ENCODE measurements at regions not wholly inside any gene's neighbourhood (a gene's known extent, or its start where the extent isn't known, plus 50 kb on each side); places are given as distances from the start of the nearest gene placed in this dataset.

DNA sequence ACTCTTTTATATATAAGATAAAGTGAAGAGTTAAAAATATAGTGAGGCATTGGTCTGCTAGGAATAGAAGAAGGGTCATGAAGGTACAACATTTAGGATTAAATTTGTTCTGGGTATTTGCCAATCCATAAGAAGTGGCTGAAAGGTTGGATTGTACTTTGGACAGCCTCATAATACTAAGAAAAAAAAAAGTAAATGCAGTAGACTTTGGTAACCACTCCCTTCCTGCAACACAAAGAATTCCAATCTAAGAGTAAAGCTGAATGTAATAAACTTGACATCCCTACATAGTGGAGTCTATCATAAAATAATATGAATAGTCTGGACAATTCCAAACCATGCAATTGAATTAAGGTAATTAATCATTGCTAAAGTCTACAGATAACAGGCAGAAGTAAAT, 2294.4 kb downstream of the LRRC4C start:
- H3K4me1 ChIP-seq (replicated peaks) = no peaks in the 10 kb centered on the region
- DNase-seq (ENCODE audit: low read depth in 1 of 2, low spot score in 2 of 2) = no peak
- no peak overlapping the region for H3K27ac ChIP-seq

DNA sequence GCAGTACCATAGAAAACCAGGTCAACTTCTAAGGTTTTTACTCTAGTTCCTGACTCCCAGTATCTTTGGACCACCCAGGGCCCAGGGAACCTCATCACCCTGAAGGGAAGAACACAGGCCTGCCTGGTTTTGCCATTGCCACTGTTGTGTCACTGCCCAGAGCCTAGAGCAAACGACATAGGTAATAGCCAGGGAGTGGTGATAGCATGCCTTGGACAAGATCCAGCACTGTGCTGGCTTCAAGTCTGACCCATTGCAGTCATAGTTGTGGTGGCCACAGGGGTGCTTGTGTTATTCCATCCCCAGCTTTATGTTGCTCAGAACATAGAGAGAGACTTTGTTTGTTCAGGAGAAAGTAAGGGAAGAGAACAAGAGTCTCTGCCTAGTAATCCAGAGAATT, 2310.2 kb downstream of the LRRC4C start:
- DNase-seq (ENCODE audit: low read depth in 1 of 2, low spot score in 2 of 2) = no peak
- H3K27ac ChIP-seq = no peak overlapping the region
- no peak overlapping the region for H3K4me3 ChIP-seq
- no peaks in the 10 kb centered on the region for H3K27me3 ChIP-seq (replicated peaks)
- no peaks in the 10 kb centered on the region for H3K4me1 ChIP-seq (replicated peaks)
- H3K9me3 ChIP-seq (replicated peaks) = no peaks in the 10 kb centered on the region; the same call in 1 of the 2 replicates
- no peaks in the 10 kb centered on the region for H3K36me3 ChIP-seq

More for the DNA sequence above, 2294.4 kb downstream of the LRRC4C start:
- no peaks in the 10 kb centered on the region for H3K36me3 ChIP-seq
- no peaks in the 10 kb centered on the region for H3K9me3 ChIP-seq (replicated peaks)
- no peaks in the 10 kb centered on the region for H3K27me3 ChIP-seq (replicated peaks)
- no peak overlapping the region for H3K4me3 ChIP-seq

DNA sequence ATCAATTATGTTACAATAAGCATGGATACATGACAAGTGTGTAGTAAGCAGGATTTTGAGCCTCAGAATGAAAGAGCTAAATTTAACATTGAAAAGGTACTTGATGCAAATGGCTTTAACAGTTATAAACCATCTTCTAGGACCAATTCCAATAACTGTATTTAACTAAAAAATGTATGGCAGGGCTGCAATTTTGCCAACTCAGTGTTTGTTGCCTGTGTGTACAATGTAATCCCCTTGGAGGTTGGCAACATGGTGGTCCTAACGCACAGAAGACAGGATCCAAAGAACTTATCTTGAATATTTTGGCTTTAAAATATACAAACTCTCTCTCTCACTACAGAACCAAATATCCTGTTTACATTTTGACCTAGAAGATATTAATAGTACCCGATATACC, 2314.1 kb downstream of the LRRC4C start:
- no peaks in the 10 kb centered on the region for H3K36me3 ChIP-seq
- no peak overlapping the region for H3K27ac ChIP-seq
- H3K27me3 ChIP-seq (replicated peaks) = no peaks in the 10 kb centered on the region
- no peaks in the 10 kb centered on the region; the same call in 1 of the 2 replicates for H3K9me3 ChIP-seq (replicated peaks)
- no peak for DNase-seq (ENCODE audit: low read depth in 1 of 2, low spot score in 2 of 2)
- no peaks in the 10 kb centered on the region for H3K4me1 ChIP-seq (replicated peaks)
- H3K4me3 ChIP-seq = no peak overlapping the region

DNA sequence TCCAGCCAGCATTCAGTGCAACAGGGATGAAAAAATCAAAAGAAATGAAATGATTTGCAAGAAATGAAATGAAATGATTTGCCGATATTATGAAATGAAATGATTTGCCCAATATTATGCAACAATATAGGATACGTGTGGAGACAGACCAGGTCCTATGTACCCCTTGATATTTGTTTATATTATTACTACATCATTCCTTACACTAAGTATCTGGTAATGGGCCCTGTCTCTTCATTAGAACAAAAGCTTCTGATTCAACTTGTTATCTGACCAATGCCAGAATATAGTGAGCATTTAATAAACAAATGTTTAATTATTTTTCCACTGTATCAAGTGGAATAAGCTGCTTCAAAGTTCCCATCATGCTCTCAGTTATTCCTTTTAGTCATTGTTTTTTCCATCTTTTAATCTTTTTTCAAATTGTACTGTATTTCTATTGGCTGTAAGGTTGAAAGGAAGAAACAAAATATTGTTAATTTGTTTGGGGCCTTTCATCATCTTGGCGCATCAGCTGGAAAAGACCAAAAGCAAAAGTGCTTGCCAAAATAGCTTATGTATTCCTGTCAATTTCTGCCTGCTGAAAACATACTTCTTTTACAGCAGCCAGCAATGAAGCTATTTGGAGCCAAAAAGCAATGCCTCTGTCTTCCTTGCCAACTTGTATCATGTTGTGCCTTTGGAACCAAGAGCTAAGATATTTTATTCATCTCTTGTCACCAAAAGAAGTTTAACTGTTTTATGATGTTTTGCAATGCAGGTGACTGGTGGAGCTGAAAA, 2314.9 kb downstream of the LRRC4C start:
- Histone ChIP-seq H3K4me1 (replicated peaks) (no peaks in the 10 kb centered on the region), H3K27me3 (replicated peaks) (no peaks in the 10 kb centered on the region), H3K4me3 (no peak overlapping the region), H3K9me3 (replicated peaks) (no peaks in the 10 kb centered on the region; the same call in 1 of the 2 replicates), H3K36me3 (no peaks in the 10 kb centered on the region), H3K27ac (no peak overlapping the region)
- no peak for DNase-seq (ENCODE audit: low read depth in 1 of 2, low spot score in 2 of 2)

DNA sequence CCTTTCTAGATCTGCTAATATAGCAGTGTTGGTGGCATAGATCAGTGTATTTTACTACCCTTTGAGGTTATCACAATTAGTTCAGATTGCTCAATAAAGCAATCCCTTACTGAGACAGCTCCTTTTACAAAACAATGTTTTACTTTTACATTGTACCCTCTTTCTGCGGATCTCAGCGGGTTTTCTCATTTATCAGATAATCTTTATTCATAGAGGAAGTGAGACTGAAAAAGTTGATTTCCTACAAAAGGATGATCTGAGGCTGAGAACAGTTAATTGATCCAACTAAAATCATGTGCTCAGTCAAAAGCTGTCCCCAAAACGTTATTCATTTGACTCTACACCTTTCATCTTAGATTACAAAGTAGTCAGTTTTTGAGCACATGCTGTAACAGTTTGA, 2319.9 kb downstream of the LRRC4C start:
- no peaks in the 10 kb centered on the region for H3K9me3 ChIP-seq (replicated peaks)
- no peaks in the 10 kb centered on the region for H3K36me3 ChIP-seq
- no peaks in the 10 kb centered on the region for H3K4me1 ChIP-seq (replicated peaks)
- H3K4me3 ChIP-seq = no peak overlapping the region
- no peaks in the 10 kb centered on the region for H3K27me3 ChIP-seq (replicated peaks)
- no peak for DNase-seq (ENCODE audit: low read depth in 1 of 2, low spot score in 2 of 2)
- no peak overlapping the region for H3K27ac ChIP-seq

DNA sequence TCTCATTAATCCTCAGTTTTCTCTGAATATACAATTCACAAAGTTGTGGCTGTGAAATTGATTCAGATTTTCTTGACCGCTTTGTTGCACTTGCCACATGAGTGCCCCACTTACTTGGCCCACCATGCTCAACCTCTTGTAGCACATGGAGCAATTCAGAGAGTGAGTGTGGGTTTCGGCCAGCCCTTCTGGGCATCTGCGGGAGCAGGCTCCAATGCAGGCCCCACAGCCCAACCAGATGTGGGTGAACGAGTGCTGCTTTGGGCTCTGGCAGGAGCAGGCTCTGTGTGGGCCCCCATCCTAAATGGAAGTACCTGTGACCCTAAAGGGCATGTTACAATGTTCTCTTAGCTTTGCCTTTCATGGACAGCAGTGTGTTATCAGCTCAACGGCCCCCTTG, 2338.6 kb downstream of the LRRC4C start:
- no peaks in the 10 kb centered on the region for H3K36me3 ChIP-seq
- H3K4me1 ChIP-seq (replicated peaks) = no peaks in the 10 kb centered on the region
- H3K27ac ChIP-seq = no peak overlapping the region
- no peaks in the 10 kb centered on the region for H3K9me3 ChIP-seq (replicated peaks)
- no peaks in the 10 kb centered on the region for H3K27me3 ChIP-seq (replicated peaks)
- DNase-seq (ENCODE audit: low read depth in 1 of 2, low spot score in 2 of 2) = no peak
- no peak overlapping the region for H3K4me3 ChIP-seq

DNA sequence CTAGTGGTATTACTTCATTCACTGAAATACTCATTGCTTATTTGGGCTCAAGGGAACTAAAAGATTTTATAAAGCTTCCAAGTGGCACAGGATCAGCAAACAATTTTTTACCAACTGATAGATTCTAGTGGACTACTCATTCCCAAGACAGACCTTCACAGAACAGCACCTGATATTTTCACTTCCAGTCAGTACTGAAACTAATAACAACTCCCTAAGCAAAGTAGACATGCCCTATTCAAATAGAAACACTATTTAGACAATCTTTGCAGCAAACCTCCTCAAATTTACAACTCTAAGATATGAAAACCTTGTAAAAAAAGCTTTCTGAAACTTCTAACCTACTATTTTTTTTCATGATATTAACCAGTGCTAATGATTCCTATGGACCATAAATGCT, 2345.8 kb downstream of the LRRC4C start:
- Histone ChIP-seq H3K27me3 (replicated peaks) (no peaks in the 10 kb centered on the region), H3K36me3 (no peaks in the 10 kb centered on the region), H3K9me3 (replicated peaks) (0 out of 2 replicates have a peak, but pooled peaks cover 8% of the 10 kb centered on the region), H3K27ac (no peak overlapping the region), H3K4me1 (replicated peaks) (no peaks in the 10 kb centered on the region), H3K4me3 (no peak overlapping the region)
- no peak for DNase-seq (ENCODE audit: low read depth in 1 of 2, low spot score in 2 of 2)

DNA sequence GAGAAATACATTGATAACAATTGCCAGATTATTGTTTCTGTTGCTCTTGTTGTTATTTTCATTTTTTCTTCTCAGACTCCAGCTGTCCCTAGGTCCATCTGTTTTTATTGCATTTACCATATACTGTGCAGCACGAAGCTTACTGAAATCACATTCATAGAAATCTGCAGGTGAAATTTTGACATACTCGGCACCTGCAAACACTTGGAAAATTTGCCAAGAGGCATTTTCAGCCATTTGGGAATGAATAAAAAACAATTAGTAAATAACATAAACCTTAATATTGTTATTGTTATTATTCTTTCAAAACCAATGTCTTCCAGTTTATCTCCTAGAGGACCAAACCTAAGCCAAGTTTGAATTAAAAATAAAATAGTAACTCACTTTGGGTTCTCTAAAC, 2357.2 kb downstream of the LRRC4C start:
- no peaks in the 10 kb centered on the region for H3K4me1 ChIP-seq (replicated peaks)
- no peak for DNase-seq (ENCODE audit: low read depth in 1 of 2, low spot score in 2 of 2)
- H3K9me3 ChIP-seq (replicated peaks) = no peaks in the 10 kb centered on the region; the same call in 1 of the 2 replicates
- no peak overlapping the region for H3K27ac ChIP-seq
- H3K4me3 ChIP-seq = no peak overlapping the region
- no peaks in the 10 kb centered on the region for H3K27me3 ChIP-seq (replicated peaks)
- no peaks in the 10 kb centered on the region for H3K36me3 ChIP-seq

DNA sequence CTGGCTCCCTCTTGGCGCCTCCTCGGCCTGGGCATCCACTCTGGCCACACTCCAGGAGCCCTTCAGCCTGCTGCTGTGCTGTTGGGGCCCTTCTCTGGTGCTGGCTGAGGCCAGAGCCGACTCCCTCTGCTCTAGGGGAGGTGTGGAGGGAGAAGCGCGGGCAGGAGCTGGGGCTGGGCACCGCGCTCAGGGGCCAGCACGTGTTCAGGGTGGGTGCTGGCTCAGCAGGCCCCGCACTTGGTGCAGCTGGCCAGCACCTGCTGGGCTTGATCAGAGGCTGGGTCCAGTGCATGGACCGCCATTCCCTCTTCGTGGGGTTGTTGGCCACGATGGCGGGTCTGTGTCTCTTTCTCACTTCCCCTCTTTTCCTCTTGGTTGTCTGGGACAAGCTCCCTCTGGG, 2381.0 kb downstream of the LRRC4C start:
- Histone ChIP-seq H3K4me3 (no peak overlapping the region), H3K27ac (no peak overlapping the region), H3K36me3 (no peaks in the 10 kb centered on the region), H3K9me3 (replicated peaks) (peaks cover 4% of the 10 kb centered on the region; the same call in 1 of the 2 replicates), H3K27me3 (replicated peaks) (no peaks in the 10 kb centered on the region), H3K4me1 (replicated peaks) (no peaks in the 10 kb centered on the region)
- no peak for DNase-seq (ENCODE audit: low read depth in 1 of 2, low spot score in 2 of 2)

DNA sequence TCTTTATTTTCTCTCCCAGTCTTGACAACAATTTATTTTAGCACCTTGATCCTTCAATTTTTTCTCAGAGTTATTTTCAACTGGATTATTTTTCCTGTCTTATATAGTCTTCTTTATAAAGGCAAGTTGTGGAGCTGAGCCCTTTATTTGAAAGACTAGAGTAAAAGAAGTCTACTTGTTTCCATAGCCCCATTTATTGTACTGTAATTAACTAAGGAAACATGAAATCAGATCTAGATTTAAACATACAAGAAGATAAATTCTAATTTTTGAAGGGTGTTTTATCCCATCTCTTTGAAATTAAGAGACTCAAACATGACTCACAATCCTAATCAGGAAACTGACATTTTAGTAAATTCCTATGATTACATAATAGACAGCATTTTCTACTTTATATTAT, 2421.8 kb downstream of the LRRC4C start:
- Histone ChIP-seq H3K27ac (no peak overlapping the region), H3K27me3 (replicated peaks) (no peaks in the 10 kb centered on the region), H3K9me3 (replicated peaks) (0 out of 2 replicates have a peak, but pooled peaks cover 3% of the 10 kb centered on the region), H3K4me3 (no peak overlapping the region), H3K36me3 (no peaks in the 10 kb centered on the region), H3K4me1 (replicated peaks) (no peaks in the 10 kb centered on the region)
- no peak for DNase-seq (ENCODE audit: low read depth in 1 of 2, low spot score in 2 of 2)

DNA sequence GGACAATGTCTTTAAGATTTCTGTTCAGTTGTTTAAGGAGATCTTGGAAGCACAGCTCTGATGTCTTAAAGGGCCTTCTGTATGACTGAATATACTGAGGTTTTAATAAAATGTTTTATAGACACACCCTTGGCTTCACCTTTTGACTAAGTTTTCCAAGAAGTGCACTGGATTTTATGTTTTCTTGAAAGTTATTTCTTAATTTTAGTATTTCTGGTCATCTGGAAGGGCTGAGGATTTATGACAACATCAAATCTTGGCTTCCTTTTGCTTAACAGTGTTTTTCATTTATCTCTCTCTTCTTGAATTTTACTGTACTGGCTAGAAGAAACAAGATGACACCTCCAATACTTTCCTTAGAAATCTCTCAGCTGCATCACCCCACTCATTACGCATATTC, 2423.4 kb downstream of the LRRC4C start:
- no peak for DNase-seq (ENCODE audit: low read depth in 1 of 2, low spot score in 2 of 2)
- Histone ChIP-seq H3K4me1 (replicated peaks) (no peaks in the 10 kb centered on the region), H3K4me3 (no peak overlapping the region), H3K27ac (no peak overlapping the region), H3K36me3 (no peaks in the 10 kb centered on the region), H3K9me3 (replicated peaks) (0 out of 2 replicates have a peak, but pooled peaks cover 3% of the 10 kb centered on the region), H3K27me3 (replicated peaks) (no peaks in the 10 kb centered on the region)

DNA sequence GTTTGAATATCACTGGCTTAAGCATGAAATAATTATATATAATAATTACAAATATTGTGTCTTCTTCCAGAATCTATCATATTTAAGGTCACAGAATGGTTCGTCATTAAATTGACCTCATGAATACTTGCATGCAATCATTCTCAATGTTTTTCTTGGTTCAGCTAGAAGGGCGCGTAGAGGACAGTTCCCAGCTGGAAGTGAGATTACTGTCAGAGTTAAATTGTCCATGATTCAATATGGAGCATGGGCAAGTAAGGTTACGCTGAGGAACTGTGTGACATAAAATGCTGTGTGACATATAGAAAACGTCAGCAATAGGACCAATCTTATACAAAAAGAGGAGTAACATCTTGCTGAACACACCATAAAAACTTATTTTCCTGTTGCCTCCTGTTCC, 2423.5 kb upstream of the RAG2 start:
- Histone ChIP-seq H3K9me3 (replicated peaks) (0 out of 2 replicates have a peak, but pooled peaks cover 2% of the 10 kb centered on the region), H3K36me3 (no peaks in the 10 kb centered on the region), H3K27me3 (replicated peaks) (no peaks in the 10 kb centered on the region), H3K4me1 (replicated peaks) (no peaks in the 10 kb centered on the region), H3K27ac (no peak overlapping the region), H3K4me3 (no peak overlapping the region)
- no peak for DNase-seq (ENCODE audit: low read depth in 1 of 2, low spot score in 2 of 2)

DNA sequence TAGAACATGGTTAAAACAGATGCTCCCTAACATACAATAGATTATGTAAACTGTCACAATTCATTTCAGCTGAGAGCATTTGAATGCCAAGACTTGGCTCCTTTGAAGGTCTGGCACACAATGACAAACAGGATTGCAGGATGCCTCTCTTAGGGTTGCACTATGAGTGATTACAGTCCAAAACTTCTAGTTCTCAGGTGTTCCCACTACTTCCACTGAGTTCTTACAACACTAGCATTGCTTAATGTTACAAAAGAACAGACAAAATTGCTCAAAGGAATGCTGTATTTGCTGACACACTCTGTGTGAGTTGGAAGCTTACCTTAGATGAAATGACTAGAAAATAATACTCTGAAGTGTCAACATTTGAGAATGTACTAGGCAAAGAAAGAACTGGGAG, 2413.8 kb upstream of the RAG2 start:
- Histone ChIP-seq H3K27me3 (replicated peaks) (no peaks in the 10 kb centered on the region), H3K27ac (no peak overlapping the region), H3K4me1 (replicated peaks) (no peaks in the 10 kb centered on the region), H3K9me3 (replicated peaks) (no peaks in the 10 kb centered on the region), H3K4me3 (no peak overlapping the region), H3K36me3 (no peaks in the 10 kb centered on the region)
- DNase-seq (ENCODE audit: low read depth in 1 of 2, low spot score in 2 of 2) = no peak

DNA sequence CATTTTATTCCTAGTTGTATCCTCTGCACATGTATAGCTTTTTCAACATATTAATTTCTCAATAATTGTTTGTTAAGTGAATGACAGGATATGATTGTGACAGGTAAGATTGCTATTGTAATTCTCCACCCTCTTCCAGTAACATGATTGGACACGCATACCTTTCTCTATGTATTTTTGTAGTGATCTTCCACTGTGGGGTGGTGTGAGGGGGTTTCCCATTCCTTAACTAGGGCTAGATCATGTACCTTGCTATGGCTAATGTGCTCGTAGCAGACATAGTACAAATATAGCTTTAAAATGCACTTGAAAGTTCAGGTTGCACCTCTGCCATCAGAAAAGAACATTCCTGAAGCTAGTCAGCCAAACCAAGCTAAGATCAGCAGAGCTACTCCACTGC, 2392.8 kb upstream of the RAG2 start:
- no peak for DNase-seq (ENCODE audit: low read depth in 1 of 2, low spot score in 2 of 2)
- no peak overlapping the region for H3K4me3 ChIP-seq
- H3K9me3 ChIP-seq (replicated peaks) = no peaks in the 10 kb centered on the region; the same call in none of the 2 replicates
- no peak overlapping the region for H3K27ac ChIP-seq
- no peaks in the 10 kb centered on the region for H3K4me1 ChIP-seq (replicated peaks)
- no peaks in the 10 kb centered on the region for H3K27me3 ChIP-seq (replicated peaks)
- H3K36me3 ChIP-seq = no peaks in the 10 kb centered on the region

DNA sequence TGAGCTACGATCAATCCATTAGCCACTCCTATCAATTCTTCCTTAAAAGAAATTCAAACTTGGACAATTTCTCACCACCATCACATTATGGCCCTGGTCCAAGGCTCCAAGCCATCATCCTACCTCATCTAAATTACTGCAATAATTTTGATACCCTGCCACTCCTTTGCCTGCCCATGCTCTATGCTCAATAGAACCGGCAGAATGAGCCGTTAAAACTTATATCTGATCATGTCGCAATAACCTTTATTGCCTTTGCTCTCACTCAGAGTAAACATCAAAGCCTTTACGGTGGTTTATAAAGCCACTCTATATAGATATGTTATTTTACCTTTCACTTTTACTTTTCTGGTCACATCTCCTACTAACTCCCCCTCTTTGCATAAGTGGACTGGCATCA, 2392.1 kb upstream of the RAG2 start:
- H3K4me1 ChIP-seq (replicated peaks) = no peaks in the 10 kb centered on the region
- no peaks in the 10 kb centered on the region for H3K36me3 ChIP-seq
- no peaks in the 10 kb centered on the region for H3K27me3 ChIP-seq (replicated peaks)
- DNase-seq (ENCODE audit: low read depth in 1 of 2, low spot score in 2 of 2) = no peak
- H3K9me3 ChIP-seq (replicated peaks) = no peaks in the 10 kb centered on the region; the same call in none of the 2 replicates
- H3K4me3 ChIP-seq = no peak overlapping the region
- H3K27ac ChIP-seq = no peak overlapping the region

Data from SJSA1 (cell line).